LHCN-M2 (cell line): ENCODE measurements at regions not wholly inside any gene's neighbourhood (a gene's known extent, or its start where the extent isn't known, plus 50 kb on each side); places are given as distances from the start of the nearest gene placed in this dataset.
A peak's percentile ranks its signal among the peaks of the same experiment; 100 is the strongest.

ENCODE experiments used
- DNase-seq: peaks from one replicate; pipeline ENCODE4 v3.0.0-alpha.2; 2012; ENCODE audit warnings: low read depth

GRCh38 chr13:106351251-106351650, 184.2 kb downstream of the EFNB2 start:
- no peak for DNase-seq

- no peak for DNase-seq
These were observed 185.3 kb downstream of the EFNB2 start for GRCh38 chr13:106350208-106350607.

GRCh38 chr13:106349080-106349931, 186.2 kb downstream of the EFNB2 start:
- DNase-seq, result no peak

GRCh38 chr13:106348075-106348840, 187.2 kb downstream of the EFNB2 start:
- peak; percentile 53 for DNase-seq

- no peak for DNase-seq
These were observed 191.1 kb downstream of the EFNB2 start for GRCh38 chr13:106344342-106344741.

- no peak for DNase-seq
These were observed 191.6 kb downstream of the EFNB2 start for GRCh38 chr13:106343836-106344235.

GRCh38 chr13:106340249-106340648, 195.2 kb downstream of the EFNB2 start:
- no peak for DNase-seq

- no peak for DNase-seq
These were observed 198.2 kb downstream of the EFNB2 start for GRCh38 chr13:106337096-106337850.

- DNase-seq, result no peak
These were observed 198.8 kb downstream of the EFNB2 start for GRCh38 chr13:106336668-106337067.

GRCh38 chr13:106332621-106333020, 202.8 kb downstream of the EFNB2 start:
- DNase-seq, result no peak

GRCh38 chr13:106331116-106331515, 204.3 kb downstream of the EFNB2 start:
- DNase-seq, result no peak

- DNase-seq, result no peak
These were observed 205.5 kb downstream of the EFNB2 start for GRCh38 chr13:106329941-106330340.

GRCh38 chr13:106326751-106327150, 208.7 kb downstream of the EFNB2 start:
- DNase-seq, result no peak

GRCh38 chr13:106324444-106324843, 211.0 kb downstream of the EFNB2 start:
- DNase-seq, result no peak

GRCh38 chr13:106322628-106323027, 212.8 kb downstream of the EFNB2 start:
- DNase-seq, result no peak

GRCh38 chr13:106318941-106319411, 216.5 kb downstream of the EFNB2 start:
- peak; percentile 81 for DNase-seq

GRCh38 chr13:106314417-106314816, 221.0 kb downstream of the EFNB2 start:
- DNase-seq, result no peak

- no peak for DNase-seq
These were observed 224.5 kb downstream of the EFNB2 start for GRCh38 chr13:106311004-106311403.

GRCh38 chr13:106310291-106310865, 225.1 kb downstream of the EFNB2 start:
- DNase-seq, result no peak

- DNase-seq, result no peak
These were observed 228.6 kb downstream of the EFNB2 start for GRCh38 chr13:106306748-106307277.

GRCh38 chr13:106302843-106303242, 232.6 kb downstream of the EFNB2 start:
- no peak for DNase-seq
